Activated naive CD4-positive, alpha-beta T cell treated with Interleukin-2 at 50 U/mL for 16 hours (primary cell): ENCODE measurements at regions not wholly inside any gene's neighbourhood (a gene's known extent, or its start where the extent isn't known, plus 50 kb on each side); places are given as distances from the start of the nearest gene placed in this dataset.

Experiments used
- DNase-seq: peaks from one replicate; pipeline ENCODE4 v3.0.0-alpha.2; 2020

DNA sequence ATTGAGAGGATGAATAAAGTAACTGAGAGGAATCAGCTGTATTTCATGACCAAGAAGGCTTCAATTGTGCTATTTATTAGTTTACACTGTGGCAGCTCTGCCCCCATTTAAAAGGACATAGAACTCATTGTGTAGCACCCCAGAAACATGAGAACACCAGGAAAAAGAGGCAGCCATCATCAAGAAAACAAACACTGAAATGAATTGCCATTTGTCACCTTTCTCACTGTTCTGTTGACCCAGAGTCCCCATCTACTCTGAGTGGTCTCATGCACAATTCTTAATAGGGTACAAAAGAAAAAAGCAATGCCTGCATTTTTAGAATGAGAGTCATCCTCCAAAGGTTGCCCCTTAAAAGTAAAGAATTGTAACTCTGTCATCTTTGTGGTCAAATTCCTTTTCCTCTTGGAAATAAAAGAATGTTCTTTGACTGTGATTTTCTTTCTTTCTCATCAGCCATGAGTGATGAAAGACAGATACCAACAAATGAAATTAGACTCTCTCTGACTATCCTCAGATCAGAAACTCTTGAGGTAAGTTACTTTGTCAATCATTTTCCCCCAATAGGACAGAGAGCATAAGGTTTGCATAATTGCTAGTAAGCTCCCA, 1941.9 kb upstream of the PIK3C3 start:
- no peak for DNase-seq

- DNase-seq: no peak
Observed at GRCh38 chr18:40011201-40011600, 1943.8 kb upstream of the PIK3C3 start.

GRCh38 chr18:40006634-40007033, 1948.4 kb upstream of the PIK3C3 start:
- DNase-seq: no peak

- DNase-seq: no peak
Observed at GRCh38 chr18:40004246-40004645, 1950.8 kb upstream of the PIK3C3 start.

DNA sequence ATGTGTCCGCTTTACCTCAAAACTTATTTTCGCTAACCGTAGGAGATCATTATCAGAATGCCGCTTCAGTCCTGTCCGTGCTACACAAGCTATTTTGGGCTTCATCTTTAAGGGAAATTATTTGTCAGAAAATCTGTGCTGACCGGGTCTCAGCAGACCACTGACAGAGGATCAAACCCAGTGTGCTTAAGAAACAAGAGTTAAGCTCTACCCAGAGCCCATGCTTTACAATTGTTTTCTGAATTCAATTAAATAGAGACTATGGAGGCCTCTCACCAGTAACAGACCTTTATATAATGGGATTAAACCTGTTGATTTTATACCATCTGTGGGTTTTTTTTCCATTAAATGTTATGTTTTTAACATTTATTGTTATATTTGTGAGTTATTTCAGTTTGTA, 1956.7 kb upstream of the PIK3C3 start:
- DNase-seq: no peak

- no peak for DNase-seq
Observed at GRCh38 chr18:39994498-39994897, 1960.5 kb upstream of the PIK3C3 start.

DNA sequence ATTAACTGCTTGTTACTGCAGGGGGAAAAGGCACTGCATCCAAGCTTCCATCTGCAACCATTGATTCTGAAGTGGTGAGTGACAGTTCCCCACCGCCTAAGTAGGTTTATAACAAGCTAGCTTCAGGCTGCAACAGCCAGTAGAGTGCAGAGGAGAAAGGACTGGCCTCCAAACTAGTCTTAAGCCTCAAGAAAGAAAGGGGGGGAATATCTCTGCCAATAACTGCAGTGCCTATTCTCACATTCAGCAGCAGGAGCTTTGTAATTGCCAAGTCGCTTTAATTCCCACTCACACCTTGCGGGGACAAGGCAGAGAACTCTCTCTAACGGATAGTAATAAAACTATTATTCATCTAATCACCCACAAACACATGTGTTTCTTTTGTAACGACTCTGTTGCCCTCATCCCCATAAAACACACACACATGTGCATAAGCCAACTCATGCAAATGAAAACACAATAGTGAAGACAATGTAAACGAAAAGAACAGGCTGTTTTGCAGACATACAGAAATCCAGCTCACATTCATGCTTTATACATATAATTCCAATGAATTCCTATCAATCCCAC, 1963.3 kb upstream of the PIK3C3 start:
- no peak for DNase-seq

DNA sequence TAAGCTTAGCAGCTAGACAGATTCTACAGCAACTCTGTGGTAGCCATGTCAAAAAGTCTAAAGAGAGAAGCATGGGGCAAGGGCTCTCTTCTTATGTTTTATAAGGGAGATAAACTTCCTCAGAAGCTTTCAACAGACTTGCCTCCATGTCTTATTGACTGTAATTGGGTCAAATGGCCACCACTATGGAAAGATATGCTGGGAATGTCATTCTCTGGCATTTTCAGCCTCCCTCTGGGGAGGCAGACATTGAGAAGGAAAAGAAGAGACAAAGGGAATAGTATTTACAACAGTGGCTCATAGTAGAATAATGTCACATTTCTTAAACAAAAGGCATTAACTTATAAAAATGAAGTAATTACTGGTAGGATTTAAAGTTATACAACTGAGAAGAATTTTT, 1964.5 kb upstream of the PIK3C3 start:
- no peak for DNase-seq

GRCh38 chr18:39976771-39977170, 1978.3 kb upstream of the PIK3C3 start:
- no peak for DNase-seq

- DNase-seq: no peak
Observed at GRCh38 chr18:39972521-39972920, 1982.5 kb upstream of the PIK3C3 start.

GRCh38 chr18:39969803-39970494, 1985.1 kb upstream of the PIK3C3 start:
- DNase-seq: no peak

DNA sequence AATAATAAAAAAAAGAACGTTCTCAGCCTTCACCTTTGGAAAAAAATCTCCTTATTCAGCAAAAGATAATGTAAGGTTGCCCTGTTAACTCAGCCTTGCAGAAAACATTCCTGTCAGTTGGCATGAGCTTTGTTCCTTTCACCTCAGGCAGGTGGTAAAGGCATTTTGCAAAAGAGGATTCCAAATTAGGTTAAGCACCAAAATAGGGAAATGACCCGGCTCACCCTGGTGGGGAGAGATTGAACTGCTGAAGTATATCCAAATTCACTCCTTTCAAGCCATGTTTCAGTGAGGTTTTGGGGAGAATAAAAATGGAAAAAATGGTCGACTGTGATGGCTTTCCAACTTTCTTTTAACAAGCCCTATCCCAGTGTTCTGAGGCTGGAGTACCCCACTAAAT, 1988.8 kb upstream of the PIK3C3 start:
- DNase-seq: no peak

GRCh38 chr18:39962546-39962945, 1992.5 kb upstream of the PIK3C3 start:
- no peak for DNase-seq

DNA sequence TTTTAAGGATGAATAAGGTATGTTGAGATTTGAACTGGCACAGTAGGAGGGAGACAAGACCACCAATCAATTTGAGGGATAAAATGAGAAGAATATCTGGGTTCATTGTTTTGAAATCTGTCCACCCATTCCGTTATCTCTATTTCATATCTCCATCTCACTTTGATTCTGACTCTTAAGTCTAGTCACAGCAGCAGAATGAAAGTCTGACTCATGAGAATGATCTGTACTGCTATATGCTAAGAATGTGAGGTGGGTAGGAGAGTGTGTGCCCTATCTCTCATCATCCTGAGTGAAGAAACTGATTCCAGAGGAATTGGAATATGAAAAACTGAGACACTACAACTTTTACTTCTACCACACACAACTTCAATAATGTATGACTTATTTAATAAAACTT, 1994.5 kb upstream of the PIK3C3 start:
- no peak for DNase-seq

GRCh38 chr18:39959839-39960238, 1995.2 kb upstream of the PIK3C3 start:
- no peak for DNase-seq

- no peak for DNase-seq
Observed at GRCh38 chr18:39958876-39959275, 1996.2 kb upstream of the PIK3C3 start.

GRCh38 chr18:39952816-39953215, 2002.2 kb upstream of the PIK3C3 start:
- DNase-seq: no peak

DNA sequence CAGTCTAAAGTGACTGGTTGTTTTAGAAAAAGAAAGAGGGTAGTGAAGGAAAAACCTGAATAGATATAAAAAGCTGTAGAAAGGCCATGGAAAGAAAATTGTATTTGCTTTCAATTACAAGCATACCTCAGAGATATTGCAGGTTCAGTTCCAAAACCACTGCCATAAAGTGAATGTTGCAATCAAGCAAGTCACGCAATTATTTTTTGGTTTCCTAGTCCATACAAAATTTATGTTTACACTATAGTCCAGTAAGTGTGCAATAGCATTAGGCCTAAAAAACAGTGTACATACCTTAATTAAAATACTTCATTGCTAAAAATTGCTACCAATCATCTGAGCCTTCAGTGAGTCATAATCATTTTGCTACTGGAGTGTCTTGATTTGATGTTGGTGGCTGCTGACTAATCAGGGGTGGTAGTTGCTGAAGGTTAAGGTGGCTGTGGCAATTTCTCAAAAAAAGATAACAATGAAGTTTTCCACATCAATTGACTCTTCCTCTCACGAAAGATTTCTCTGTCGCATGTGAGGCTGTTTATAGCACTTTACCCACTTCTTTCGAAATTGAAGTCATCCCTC, 2003.8 kb upstream of the PIK3C3 start:
- no peak for DNase-seq

- no peak for DNase-seq
Observed at GRCh38 chr18:39946623-39947061, 2008.4 kb upstream of the PIK3C3 start.

- no peak for DNase-seq
Observed at GRCh38 chr18:39945076-39945475, 2010.0 kb upstream of the PIK3C3 start.

DNA sequence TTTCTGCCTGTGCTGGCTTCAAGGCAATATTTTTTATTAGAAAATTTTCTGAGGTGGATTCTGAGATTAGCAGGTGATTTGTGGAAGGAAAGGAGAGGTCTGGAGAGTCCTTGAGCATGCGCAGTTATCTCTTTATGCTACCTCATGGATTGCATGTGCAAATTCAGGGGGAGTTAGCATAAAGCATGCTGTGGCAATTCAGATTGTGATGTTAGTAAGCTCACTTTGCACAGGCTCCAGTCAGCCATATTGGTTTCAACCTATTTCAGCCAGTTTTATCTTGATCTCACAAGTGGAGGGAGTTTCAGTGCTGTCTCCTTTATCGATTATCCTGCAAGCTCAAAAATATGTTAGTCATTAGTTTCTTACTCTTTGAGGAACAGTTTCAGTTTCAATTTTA, 2012.3 kb upstream of the PIK3C3 start:
- DNase-seq: no peak

DNA sequence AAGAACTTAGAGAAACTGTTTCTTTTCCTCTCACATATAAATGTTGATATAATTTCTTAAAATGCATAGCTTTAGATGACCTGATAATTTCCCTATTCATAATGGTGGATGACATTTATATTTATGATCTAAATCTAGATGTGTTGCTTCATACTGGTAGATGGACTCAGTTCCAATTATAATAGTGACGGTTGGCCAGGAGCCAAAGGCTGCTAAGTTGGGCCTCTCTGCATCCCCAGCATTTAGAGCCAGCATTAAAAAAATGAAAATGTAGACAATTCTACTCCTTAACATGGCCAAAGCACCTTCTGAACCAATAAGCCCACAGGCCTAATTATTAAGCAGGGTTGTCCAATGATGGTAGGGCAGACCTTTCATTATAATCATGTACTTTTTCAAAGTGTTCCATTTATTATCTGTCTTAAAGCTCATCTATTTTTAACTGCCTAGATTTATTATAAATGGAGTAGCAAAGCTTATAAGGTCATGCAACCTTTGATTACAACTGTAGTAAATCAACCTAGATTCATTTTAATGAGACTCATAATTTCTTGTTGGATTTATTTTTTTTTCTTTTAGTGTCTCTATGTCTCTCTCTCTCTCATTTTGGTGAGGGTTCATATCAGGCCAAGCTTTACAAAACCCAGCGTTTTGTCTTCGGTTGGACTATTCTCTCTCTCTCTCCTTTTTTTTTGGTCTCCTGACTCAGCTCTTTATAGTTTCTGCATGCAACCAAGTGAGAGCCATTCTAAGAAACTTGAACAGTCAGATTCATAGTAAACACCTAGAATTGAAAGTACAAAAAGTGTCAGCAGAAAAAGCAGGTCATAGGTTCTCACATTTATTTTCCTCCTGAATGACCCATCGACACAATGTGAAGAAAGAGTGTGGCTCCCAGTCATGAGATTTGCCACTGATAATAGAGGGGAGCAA, 2016.1 kb upstream of the PIK3C3 start:
- no peak for DNase-seq

DNA sequence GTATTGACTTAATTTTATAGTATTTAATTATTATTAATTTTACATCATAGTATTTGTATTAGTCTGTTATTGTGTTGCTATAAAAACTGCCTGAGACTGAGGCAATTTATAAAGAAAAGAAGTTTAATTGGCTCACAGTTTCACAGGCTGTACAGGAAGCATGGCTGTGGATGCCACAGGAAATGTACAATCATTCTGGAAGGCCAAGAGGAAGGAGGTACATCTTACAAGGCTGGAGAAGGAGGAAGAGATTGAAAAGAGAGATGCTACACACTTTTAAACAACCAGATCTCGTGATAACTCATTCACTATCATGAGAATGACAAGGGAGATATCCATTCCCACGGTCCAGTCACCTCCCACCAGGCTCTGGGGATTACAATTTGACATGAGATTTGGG, 2019.4 kb upstream of the PIK3C3 start:
- DNase-seq: no peak
